ENCODE measurements at regions not wholly inside any gene's neighbourhood (a gene's known extent, or its start where the extent isn't known, plus 50 kb on each side); places are given as distances from the start of the nearest gene placed in this dataset.
"Not testable (repeated sequence)": the region's sequence is repeated elsewhere in the genome, so short reads cannot be mapped to it uniquely, and the experiment has no call there.

DNA sequence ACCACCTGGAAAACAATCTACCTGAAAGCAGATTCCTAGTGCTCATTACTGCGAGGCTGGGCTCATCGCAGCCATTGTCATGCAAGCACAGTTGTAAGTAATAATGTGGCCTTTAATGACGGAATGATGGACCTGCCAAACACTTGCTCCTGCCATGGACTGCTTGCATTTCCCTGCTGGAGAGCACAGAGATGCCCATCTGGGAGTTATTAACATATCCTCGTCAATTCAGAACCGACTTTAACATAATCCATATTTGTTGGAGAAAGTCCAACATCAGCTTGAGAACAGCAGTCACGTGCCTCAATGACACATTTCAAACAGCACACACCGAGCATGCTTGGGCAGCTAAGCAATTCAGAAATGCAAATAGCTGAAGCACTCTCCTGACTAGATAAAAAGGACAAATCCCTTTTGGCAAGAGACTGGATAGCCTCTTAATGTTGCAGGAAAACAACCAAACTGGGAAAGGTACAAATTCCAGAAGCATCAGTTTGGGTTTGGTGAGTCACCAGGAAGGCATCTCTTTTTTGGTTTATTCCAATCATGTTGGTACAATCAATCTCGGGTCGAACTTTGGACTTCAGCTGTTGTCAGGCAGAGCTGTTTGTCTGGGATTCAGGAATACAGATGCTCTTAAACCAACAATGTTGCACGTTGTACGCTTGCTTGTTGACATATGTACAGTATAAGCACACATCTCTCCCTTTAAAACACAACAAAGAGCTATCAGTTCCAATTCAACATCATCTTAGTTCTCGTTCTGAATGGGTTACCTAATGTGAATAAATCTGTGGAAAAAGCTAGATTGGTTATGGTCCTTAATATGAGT lies 395.8 kb downstream of the LNPK start:
- Histone ChIP-seq H3K4me1 (ENCODE audit: control insufficient read depth in 1 of 2, insufficient read depth in 2 of 2, low read length in 2 of 2) (no peaks in the 10 kb centered on the region), H3K4me3 (ENCODE audit: low read depth in 1 of 2, low read length in 2 of 2) (no peak overlapping the region), H3K9me3 (ENCODE audit: control insufficient read depth in 1 of 2, low read length in 2 of 2) (no peaks in the 10 kb centered on the region), H3K36me3 (ENCODE audit: control insufficient read depth in 1 of 2, insufficient read depth in 2 of 2, low read length in 2 of 2) (no peaks in the 10 kb centered on the region), H3K27ac (ENCODE audit: low read depth, low read length) (no peak overlapping the region), H3K9ac (ENCODE audit: low read depth in 1 of 2, low read length in 2 of 2) (no peak overlapping the region), H3K27me3 (ENCODE audit: control insufficient read depth in 1 of 2, insufficient read depth in 2 of 2, low read length in 2 of 2) (no peaks in the 10 kb centered on the region)

DNA sequence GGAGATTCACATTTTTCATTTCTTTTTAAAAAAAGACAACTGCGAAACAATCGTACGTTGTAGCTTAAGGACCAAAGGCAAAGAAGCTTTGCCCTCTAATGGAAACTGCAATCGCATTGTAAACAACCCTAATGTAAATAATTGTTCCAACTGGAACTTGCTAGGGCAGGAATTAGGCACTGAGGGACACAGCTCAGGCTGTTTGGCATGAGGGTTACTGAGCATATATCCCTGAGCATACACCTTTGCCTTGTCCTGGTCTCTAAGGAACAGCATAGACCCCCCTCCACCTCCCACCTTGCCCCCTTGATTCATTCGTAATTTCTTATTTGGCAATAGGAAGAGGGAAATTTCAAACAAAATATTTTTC lies 396.4 kb downstream of the LNPK start:
- H3K9ac ChIP-seq (ENCODE audit: low read depth in 1 of 2, low read length in 2 of 2): no peak overlapping the region
- no peaks in the 10 kb centered on the region for H3K27me3 ChIP-seq (ENCODE audit: control insufficient read depth in 1 of 2, insufficient read depth in 2 of 2, low read length in 2 of 2)
- no peaks in the 10 kb centered on the region for H3K36me3 ChIP-seq (ENCODE audit: control insufficient read depth in 1 of 2, insufficient read depth in 2 of 2, low read length in 2 of 2)
- H3K9me3 ChIP-seq (ENCODE audit: control insufficient read depth in 1 of 2, low read length in 2 of 2): no peaks in the 10 kb centered on the region
- no peak overlapping the region for H3K4me3 ChIP-seq (ENCODE audit: low read depth in 1 of 2, low read length in 2 of 2)
- H3K4me1 ChIP-seq (ENCODE audit: control insufficient read depth in 1 of 2, insufficient read depth in 2 of 2, low read length in 2 of 2): no peaks in the 10 kb centered on the region
- H3K27ac ChIP-seq (ENCODE audit: low read depth, low read length): no peak overlapping the region

DNA sequence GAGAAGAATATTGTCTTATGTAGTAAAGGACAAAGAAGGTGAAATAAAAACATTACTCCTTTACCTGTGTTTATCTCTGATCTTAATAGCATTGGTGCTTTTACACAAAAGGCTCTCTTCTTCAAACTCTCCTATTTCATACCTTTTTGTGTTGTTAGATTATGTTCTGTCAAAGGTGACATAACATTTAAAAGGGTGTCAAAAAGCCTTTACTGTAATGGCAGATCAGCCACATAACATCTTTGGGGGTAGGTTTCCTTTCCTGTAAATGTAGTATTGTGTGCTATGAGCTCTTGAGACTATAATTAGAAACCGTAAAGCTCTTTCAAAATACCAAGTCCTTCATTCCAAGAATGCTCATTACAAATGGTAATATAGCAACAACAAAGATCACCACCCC lies 400.1 kb downstream of the LNPK start:
- no peaks in the 10 kb centered on the region for H3K9me3 ChIP-seq (ENCODE audit: control insufficient read depth in 1 of 2, low read length in 2 of 2)
- H3K4me3 ChIP-seq (ENCODE audit: low read depth in 1 of 2, low read length in 2 of 2): no peak overlapping the region
- H3K4me1 ChIP-seq (ENCODE audit: control insufficient read depth in 1 of 2, insufficient read depth in 2 of 2, low read length in 2 of 2): no peaks in the 10 kb centered on the region
- no peaks in the 10 kb centered on the region for H3K27me3 ChIP-seq (ENCODE audit: control insufficient read depth in 1 of 2, insufficient read depth in 2 of 2, low read length in 2 of 2)
- H3K9ac ChIP-seq (ENCODE audit: low read depth in 1 of 2, low read length in 2 of 2): no peak overlapping the region
- no peaks in the 10 kb centered on the region for H3K36me3 ChIP-seq (ENCODE audit: control insufficient read depth in 1 of 2, insufficient read depth in 2 of 2, low read length in 2 of 2)
- H3K27ac ChIP-seq (ENCODE audit: low read depth, low read length): no peak overlapping the region

- Histone ChIP-seq H3K4me3 (ENCODE audit: low read depth in 1 of 2, low read length in 2 of 2) (no peak overlapping the region), H3K27me3 (ENCODE audit: control insufficient read depth in 1 of 2, insufficient read depth in 2 of 2, low read length in 2 of 2) (no peaks in the 10 kb centered on the region), H3K4me1 (ENCODE audit: control insufficient read depth in 1 of 2, insufficient read depth in 2 of 2, low read length in 2 of 2) (no peaks in the 10 kb centered on the region), H3K27ac (ENCODE audit: low read depth, low read length) (no peak overlapping the region), H3K36me3 (ENCODE audit: control insufficient read depth in 1 of 2, insufficient read depth in 2 of 2, low read length in 2 of 2) (no peaks in the 10 kb centered on the region), H3K9ac (ENCODE audit: low read depth in 1 of 2, low read length in 2 of 2) (no peak overlapping the region), H3K9me3 (ENCODE audit: control insufficient read depth in 1 of 2, low read length in 2 of 2) (no peaks in the 10 kb centered on the region)
Observed at GRCh38 chr2:175599966-175600831, 401.9 kb downstream of the LNPK start.

GRCh38 chr2:175597286-175597685 lies 404.8 kb downstream of the LNPK start:
- Histone ChIP-seq H3K4me3 (ENCODE audit: low read depth in 1 of 2, low read length in 2 of 2) (no peak overlapping the region), H3K27ac (ENCODE audit: low read depth, low read length) (no peak overlapping the region), H3K27me3 (ENCODE audit: control insufficient read depth in 1 of 2, insufficient read depth in 2 of 2, low read length in 2 of 2) (no peaks in the 10 kb centered on the region), H3K9ac (ENCODE audit: low read depth in 1 of 2, low read length in 2 of 2) (no peak overlapping the region), H3K36me3 (ENCODE audit: control insufficient read depth in 1 of 2, insufficient read depth in 2 of 2, low read length in 2 of 2) (no peaks in the 10 kb centered on the region), H3K4me1 (ENCODE audit: control insufficient read depth in 1 of 2, insufficient read depth in 2 of 2, low read length in 2 of 2) (no peaks in the 10 kb centered on the region), H3K9me3 (ENCODE audit: control insufficient read depth in 1 of 2, low read length in 2 of 2) (no peaks in the 10 kb centered on the region)

GRCh38 chr2:175595139-175595538 lies 406.9 kb downstream of the LNPK start:
- H3K4me3 ChIP-seq (ENCODE audit: low read depth in 1 of 2, low read length in 2 of 2): no peak overlapping the region
- no peaks in the 10 kb centered on the region for H3K4me1 ChIP-seq (ENCODE audit: control insufficient read depth in 1 of 2, insufficient read depth in 2 of 2, low read length in 2 of 2)
- no peaks in the 10 kb centered on the region for H3K9me3 ChIP-seq (ENCODE audit: control insufficient read depth in 1 of 2, low read length in 2 of 2)
- no peak overlapping the region for H3K27ac ChIP-seq (ENCODE audit: low read depth, low read length)
- no peaks in the 10 kb centered on the region for H3K27me3 ChIP-seq (ENCODE audit: control insufficient read depth in 1 of 2, insufficient read depth in 2 of 2, low read length in 2 of 2)
- no peaks in the 10 kb centered on the region for H3K36me3 ChIP-seq (ENCODE audit: control insufficient read depth in 1 of 2, insufficient read depth in 2 of 2, low read length in 2 of 2)
- no peak overlapping the region for H3K9ac ChIP-seq (ENCODE audit: low read depth in 1 of 2, low read length in 2 of 2)

DNA sequence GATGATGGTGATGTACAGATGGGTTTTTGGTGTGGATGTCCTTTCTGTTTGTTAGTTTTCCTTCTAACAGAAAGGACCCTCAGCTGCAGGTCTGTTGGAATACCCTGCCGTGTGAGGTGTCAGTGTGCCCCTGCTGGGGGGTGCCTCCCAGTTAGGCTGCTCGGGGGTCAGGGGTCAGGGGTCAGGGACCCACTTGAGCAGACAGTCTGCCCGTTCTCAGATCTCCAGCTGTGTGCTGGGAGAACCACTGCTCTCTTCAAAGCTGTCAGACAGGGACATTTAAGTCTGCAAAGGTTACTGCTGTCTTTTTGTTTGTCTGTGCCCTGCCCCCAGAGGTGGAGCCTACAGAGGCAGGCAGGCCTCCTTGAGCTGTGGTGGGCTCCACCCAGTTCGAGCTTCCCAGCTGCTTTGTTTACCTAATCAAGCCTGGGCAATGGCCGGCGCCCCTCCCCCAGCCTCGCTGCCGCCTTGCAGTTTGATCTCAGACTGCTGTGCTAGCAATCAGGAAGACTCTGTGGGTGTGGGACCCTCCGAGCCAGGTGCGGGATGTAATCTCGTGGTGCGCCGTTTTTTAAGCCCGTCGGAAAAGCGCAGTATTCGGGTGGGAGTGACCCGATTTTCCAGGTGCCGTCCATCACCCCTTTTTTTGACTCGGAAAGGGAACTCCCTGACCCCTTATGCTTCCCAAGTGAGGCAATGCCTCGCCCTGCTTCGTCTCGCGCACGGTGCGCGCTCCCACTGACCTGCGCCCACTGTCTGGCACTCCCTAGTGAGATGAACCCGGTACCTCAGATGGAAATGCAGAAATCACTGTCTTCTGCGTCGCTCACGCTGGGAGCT lies 408.2 kb downstream of the LNPK start:
- not testable (repeated sequence) for H3K27ac ChIP-seq (ENCODE audit: low read depth, low read length); H3K4me1 ChIP-seq (ENCODE audit: control insufficient read depth in 1 of 2, insufficient read depth in 2 of 2, low read length in 2 of 2); H3K27me3 ChIP-seq (ENCODE audit: control insufficient read depth in 1 of 2, insufficient read depth in 2 of 2, low read length in 2 of 2); H3K9me3 ChIP-seq (ENCODE audit: control insufficient read depth in 1 of 2, low read length in 2 of 2); H3K4me3 ChIP-seq (ENCODE audit: low read depth in 1 of 2, low read length in 2 of 2); H3K9ac ChIP-seq (ENCODE audit: low read depth in 1 of 2, low read length in 2 of 2); H3K36me3 ChIP-seq (ENCODE audit: control insufficient read depth in 1 of 2, insufficient read depth in 2 of 2, low read length in 2 of 2)

- not testable (repeated sequence) for H3K9me3 ChIP-seq (ENCODE audit: control insufficient read depth in 1 of 2, low read length in 2 of 2); H3K36me3 ChIP-seq (ENCODE audit: control insufficient read depth in 1 of 2, insufficient read depth in 2 of 2, low read length in 2 of 2); H3K4me1 ChIP-seq (ENCODE audit: control insufficient read depth in 1 of 2, insufficient read depth in 2 of 2, low read length in 2 of 2); H3K27ac ChIP-seq (ENCODE audit: low read depth, low read length); H3K9ac ChIP-seq (ENCODE audit: low read depth in 1 of 2, low read length in 2 of 2); H3K4me3 ChIP-seq (ENCODE audit: low read depth in 1 of 2, low read length in 2 of 2); H3K27me3 ChIP-seq (ENCODE audit: control insufficient read depth in 1 of 2, insufficient read depth in 2 of 2, low read length in 2 of 2)
Observed at GRCh38 chr2:175588213-175588612, 406.7 kb upstream of the ATP5MC3 start.

DNA sequence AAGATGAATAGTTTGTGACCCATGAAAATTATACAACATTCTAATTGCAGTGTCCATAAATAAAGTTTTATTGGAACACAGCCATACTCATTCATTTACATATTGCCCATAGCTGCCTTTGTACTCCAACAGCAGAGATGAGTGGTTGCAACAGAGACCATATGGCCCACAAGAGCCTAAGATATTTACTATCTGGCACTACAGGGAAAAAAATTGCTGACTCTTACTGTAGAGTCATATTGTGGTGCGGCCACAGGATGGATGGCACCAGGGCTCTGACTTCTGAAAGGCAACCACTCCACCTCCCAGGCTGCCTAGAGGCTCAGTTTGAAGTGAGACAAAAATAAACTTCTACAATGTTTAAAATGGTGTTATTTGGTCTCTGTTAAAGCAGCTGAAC lies 404.0 kb upstream of the ATP5MC3 start:
- H3K9ac ChIP-seq (ENCODE audit: low read depth in 1 of 2, low read length in 2 of 2): no peak overlapping the region

DNA sequence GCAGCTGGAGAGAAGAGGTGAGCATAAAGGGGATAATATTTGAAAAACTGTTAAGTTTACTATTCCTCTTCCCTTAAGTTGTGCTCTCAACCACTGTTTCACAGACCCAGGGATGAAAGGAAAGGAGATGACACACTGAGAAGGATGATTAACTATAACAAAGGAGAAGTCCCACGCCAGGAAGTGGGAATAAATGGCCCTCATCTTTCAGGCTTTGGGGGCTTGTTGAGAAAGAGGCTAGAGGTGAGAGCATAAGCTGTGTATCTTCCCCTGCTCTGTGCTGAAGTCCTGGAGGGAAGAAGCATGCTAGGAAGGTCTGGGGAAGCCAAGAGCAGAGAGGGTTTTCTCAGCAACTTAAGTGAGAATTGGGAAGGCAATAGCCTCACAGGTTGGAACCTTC lies 399.1 kb upstream of the ATP5MC3 start:
- Histone ChIP-seq H3K4me3 (ENCODE audit: low read depth in 1 of 2, low read length in 2 of 2) (no peak overlapping the region), H3K27me3 (ENCODE audit: control insufficient read depth in 1 of 2, insufficient read depth in 2 of 2, low read length in 2 of 2) (no peaks in the 10 kb centered on the region), H3K4me1 (ENCODE audit: control insufficient read depth in 1 of 2, insufficient read depth in 2 of 2, low read length in 2 of 2) (no peaks in the 10 kb centered on the region), H3K9me3 (ENCODE audit: control insufficient read depth in 1 of 2, low read length in 2 of 2) (no peaks in the 10 kb centered on the region), H3K27ac (ENCODE audit: low read depth, low read length) (no peak overlapping the region), H3K9ac (ENCODE audit: low read depth in 1 of 2, low read length in 2 of 2) (no peak overlapping the region), H3K36me3 (ENCODE audit: control insufficient read depth in 1 of 2, insufficient read depth in 2 of 2, low read length in 2 of 2) (no peaks in the 10 kb centered on the region)

More for the DNA sequence above, 404.0 kb upstream of the ATP5MC3 start:
- Histone ChIP-seq H3K9me3 (ENCODE audit: control insufficient read depth in 1 of 2, low read length in 2 of 2) (no peaks in the 10 kb centered on the region), H3K27me3 (ENCODE audit: control insufficient read depth in 1 of 2, insufficient read depth in 2 of 2, low read length in 2 of 2) (no peaks in the 10 kb centered on the region), H3K27ac (ENCODE audit: low read depth, low read length) (no peak overlapping the region), H3K36me3 (ENCODE audit: control insufficient read depth in 1 of 2, insufficient read depth in 2 of 2, low read length in 2 of 2) (no peaks in the 10 kb centered on the region), H3K4me3 (ENCODE audit: low read depth in 1 of 2, low read length in 2 of 2) (no peak overlapping the region), H3K4me1 (ENCODE audit: control insufficient read depth in 1 of 2, insufficient read depth in 2 of 2, low read length in 2 of 2) (no peaks in the 10 kb centered on the region)
